LHCN-M2 (cell line): ENCODE measurements at regions not wholly inside any gene's neighbourhood (a gene's known extent, or its start where the extent isn't known, plus 50 kb on each side); places are given as distances from the start of the nearest gene placed in this dataset.

Source experiments
- DNase-seq: peaks from one replicate; pipeline ENCODE4 v3.0.0-alpha.2; 2012; ENCODE audit warnings: low read depth

GRCh38 chr5:88544136-88544645 lies 275.5 kb upstream of the TMEM161B start:
- no peak for DNase-seq

GRCh38 chr5:88542786-88543185 lies 274.1 kb upstream of the TMEM161B start:
- no peak for DNase-seq

GRCh38 chr5:88540471-88541115 lies 271.9 kb upstream of the TMEM161B start:
- DNase-seq = no peak

GRCh38 chr5:88539693-88540365 lies 271.2 kb upstream of the TMEM161B start:
- DNase-seq = no peak

- DNase-seq = no peak
Observed at GRCh38 chr5:88539026-88539425, 270.4 kb upstream of the TMEM161B start.

- DNase-seq = peak; percentile 2
Observed at GRCh38 chr5:88536146-88536545, 267.5 kb upstream of the TMEM161B start.

- no peak for DNase-seq
Observed at GRCh38 chr5:88524941-88525340, 256.3 kb upstream of the TMEM161B start.

- no peak for DNase-seq
Observed at GRCh38 chr5:88519066-88519465, 250.4 kb upstream of the TMEM161B start.

- DNase-seq = peak; percentile 7
Observed at GRCh38 chr5:88518131-88519016, 249.7 kb upstream of the TMEM161B start.

- no peak for DNase-seq
Observed at GRCh38 chr5:88515881-88516819, 247.5 kb upstream of the TMEM161B start.

- no peak for DNase-seq
Observed at GRCh38 chr5:88515068-88515467, 246.4 kb upstream of the TMEM161B start.

- no peak for DNase-seq
Observed at GRCh38 chr5:88509403-88509802, 240.8 kb upstream of the TMEM161B start.

- no peak for DNase-seq
Observed at GRCh38 chr5:88507261-88507660, 238.6 kb upstream of the TMEM161B start.

GRCh38 chr5:88503406-88503805 lies 234.8 kb upstream of the TMEM161B start:
- no peak for DNase-seq

- no peak for DNase-seq
Observed at GRCh38 chr5:88503041-88503345, 234.3 kb upstream of the TMEM161B start.

- no peak for DNase-seq
Observed at GRCh38 chr5:88502179-88503040, 233.8 kb upstream of the TMEM161B start.

GRCh38 chr5:88495810-88496209 lies 227.2 kb upstream of the TMEM161B start:
- no peak for DNase-seq

- no peak for DNase-seq
Observed at GRCh38 chr5:88490874-88491273, 222.2 kb upstream of the TMEM161B start.

GRCh38 chr5:88489364-88489763 lies 220.7 kb upstream of the TMEM161B start:
- DNase-seq = no peak

- no peak for DNase-seq
Observed at GRCh38 chr5:88488561-88488960, 219.9 kb upstream of the TMEM161B start.
